ENCODE measurements at regions not wholly inside any gene's neighbourhood (a gene's known extent, or its start where the extent isn't known, plus 50 kb on each side); places are given as distances from the start of the nearest gene placed in this dataset.

DNA sequence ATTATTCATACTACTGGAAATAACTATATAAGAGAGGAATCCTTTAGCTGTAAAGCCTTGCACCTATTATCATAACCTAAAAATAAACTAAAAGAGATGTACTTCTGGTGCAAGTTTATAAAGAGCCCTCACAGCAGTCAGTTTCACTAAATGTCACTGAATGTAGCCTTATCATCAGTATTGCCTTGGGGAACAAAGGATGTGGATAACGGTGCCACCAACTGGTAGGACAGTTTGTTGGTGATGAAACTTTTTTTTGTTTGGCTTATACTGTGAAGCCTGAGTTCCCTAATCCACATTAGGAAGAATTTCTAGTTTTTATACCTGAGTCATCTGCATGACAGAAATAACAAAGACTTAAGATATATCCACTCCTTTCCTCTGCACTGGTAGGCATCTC is 117.9 kb upstream of the COL1A2 start:
- peak; percentile 34 to 65 for DNase-seq (ENCODE audit: low read depth in 2 of 2)
- no peak overlapping the region for H3K27ac ChIP-seq (ENCODE audit: insufficient read depth, low read length)

DNA sequence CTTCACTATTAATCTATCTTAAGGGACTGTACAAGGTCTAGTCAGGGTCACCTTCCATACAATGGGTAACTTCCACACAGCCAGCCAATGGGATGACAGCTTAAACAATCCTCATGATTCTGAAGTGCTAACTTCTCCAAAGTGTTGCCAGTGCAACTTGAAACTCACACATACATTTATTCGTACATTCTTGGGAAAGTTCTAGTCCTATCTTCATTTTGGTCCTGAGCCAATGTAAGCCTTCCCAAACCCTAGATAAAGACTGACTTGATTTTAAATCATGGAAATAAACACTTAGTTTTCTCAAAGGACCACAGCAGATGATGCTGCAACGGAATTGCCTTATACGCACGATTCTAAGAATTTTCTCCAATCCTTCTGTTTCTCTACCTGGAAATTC is 117.5 kb upstream of the COL1A2 start:
- no peaks in the 10 kb centered on the region for H3K27me3 ChIP-seq (ENCODE audit: control insufficient read depth, insufficient read depth, low read length)
- no peaks in the 10 kb centered on the region for H3K36me3 ChIP-seq (ENCODE audit: control insufficient read depth, insufficient read depth, low read length)
- no peak for DNase-seq (ENCODE audit: low read depth in 2 of 2)
- H3K4me2 ChIP-seq (ENCODE audit: extremely low read depth, insufficient read depth, low read length) = no peak overlapping the region
- H3K9me3 ChIP-seq (ENCODE audit: control insufficient read depth, insufficient read depth, low read depth, low read length) = no peaks in the 10 kb centered on the region
- no peaks in the 10 kb centered on the region for H4K20me1 ChIP-seq (ENCODE audit: control insufficient read depth, extremely low read depth, insufficient read depth, low read length)
- no peak overlapping the region for H3K27ac ChIP-seq (ENCODE audit: insufficient read depth, low read length)
- no peak overlapping the region for H3K4me3 ChIP-seq (replicated peaks in 1 of 4; ENCODE audit: control extremely low read depth in 1 of 4, insufficient read depth in 1 of 4, low read depth in 3 of 4, low read length in 4 of 4)
- H2AFZ ChIP-seq (ENCODE audit: low read length) = no peak overlapping the region
- TF ChIP-seq EZH2 (IDR thresholded peaks at IDR 0.05; ENCODE audit: low read length, missing control alignments) = no peak
- TF ChIP-seq, protein P1, sequence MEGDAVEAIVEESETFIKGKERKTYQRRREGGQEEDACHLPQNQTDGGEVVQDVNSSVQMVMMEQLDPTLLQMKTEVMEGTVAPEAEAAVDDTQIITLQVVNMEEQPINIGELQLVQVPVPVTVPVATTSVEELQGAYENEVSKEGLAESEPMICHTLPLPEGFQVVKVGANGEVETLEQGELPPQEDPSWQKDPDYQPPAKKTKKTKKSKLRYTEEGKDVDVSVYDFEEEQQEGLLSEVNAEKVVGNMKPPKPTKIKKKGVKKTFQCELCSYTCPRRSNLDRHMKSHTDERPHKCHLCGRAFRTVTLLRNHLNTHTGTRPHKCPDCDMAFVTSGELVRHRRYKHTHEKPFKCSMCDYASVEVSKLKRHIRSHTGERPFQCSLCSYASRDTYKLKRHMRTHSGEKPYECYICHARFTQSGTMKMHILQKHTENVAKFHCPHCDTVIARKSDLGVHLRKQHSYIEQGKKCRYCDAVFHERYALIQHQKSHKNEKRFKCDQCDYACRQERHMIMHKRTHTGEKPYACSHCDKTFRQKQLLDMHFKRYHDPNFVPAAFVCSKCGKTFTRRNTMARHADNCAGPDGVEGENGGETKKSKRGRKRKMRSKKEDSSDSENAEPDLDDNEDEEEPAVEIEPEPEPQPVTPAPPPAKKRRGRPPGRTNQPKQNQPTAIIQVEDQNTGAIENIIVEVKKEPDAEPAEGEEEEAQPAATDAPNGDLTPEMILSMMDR (conservative IDR thresholded peaks at IDR 0.05 in 1 of 2, IDR thresholded peaks at IDR 0.05 in 1 of 2; ENCODE audit: low read depth in 1 of 2, low read length in 2 of 2) = no peak
- no peaks in the 10 kb centered on the region for H3K4me1 ChIP-seq (ENCODE audit: control insufficient read depth, extremely low read depth, insufficient read depth, low read length)
- H3K79me2 ChIP-seq (ENCODE audit: control insufficient read depth, insufficient read depth, low read length) = no peaks in the 10 kb centered on the region
- H3K9ac ChIP-seq (ENCODE audit: insufficient read depth, low read length) = no peak overlapping the region

More for the DNA sequence above, 117.9 kb upstream of the COL1A2 start:
- Histone ChIP-seq H2AFZ (ENCODE audit: low read length) (no peak overlapping the region), H3K27me3 (ENCODE audit: control insufficient read depth, insufficient read depth, low read length) (no peaks in the 10 kb centered on the region), H3K4me3 (replicated peaks in 1 of 4; ENCODE audit: control extremely low read depth in 1 of 4, insufficient read depth in 1 of 4, low read depth in 3 of 4, low read length in 4 of 4) (no peak overlapping the region), H4K20me1 (ENCODE audit: control insufficient read depth, extremely low read depth, insufficient read depth, low read length) (no peaks in the 10 kb centered on the region), H3K36me3 (ENCODE audit: control insufficient read depth, insufficient read depth, low read length) (no peaks in the 10 kb centered on the region), H3K4me2 (ENCODE audit: extremely low read depth, insufficient read depth, low read length) (no peak overlapping the region), H3K9ac (ENCODE audit: insufficient read depth, low read length) (no peak overlapping the region), H3K9me3 (ENCODE audit: control insufficient read depth, insufficient read depth, low read depth, low read length) (no peaks in the 10 kb centered on the region), H3K4me1 (ENCODE audit: control insufficient read depth, extremely low read depth, insufficient read depth, low read length) (no peaks in the 10 kb centered on the region), H3K79me2 (ENCODE audit: control insufficient read depth, insufficient read depth, low read length) (no peaks in the 10 kb centered on the region)
- TF ChIP-seq, protein P1 (conservative IDR thresholded peaks at IDR 0.05 in 1 of 2, IDR thresholded peaks at IDR 0.05 in 1 of 2; ENCODE audit: low read depth in 1 of 2, low read length in 2 of 2) = peak; percentile 46 to 54
- TF ChIP-seq EZH2 (IDR thresholded peaks at IDR 0.05; ENCODE audit: low read length, missing control alignments) = no peak

DNA sequence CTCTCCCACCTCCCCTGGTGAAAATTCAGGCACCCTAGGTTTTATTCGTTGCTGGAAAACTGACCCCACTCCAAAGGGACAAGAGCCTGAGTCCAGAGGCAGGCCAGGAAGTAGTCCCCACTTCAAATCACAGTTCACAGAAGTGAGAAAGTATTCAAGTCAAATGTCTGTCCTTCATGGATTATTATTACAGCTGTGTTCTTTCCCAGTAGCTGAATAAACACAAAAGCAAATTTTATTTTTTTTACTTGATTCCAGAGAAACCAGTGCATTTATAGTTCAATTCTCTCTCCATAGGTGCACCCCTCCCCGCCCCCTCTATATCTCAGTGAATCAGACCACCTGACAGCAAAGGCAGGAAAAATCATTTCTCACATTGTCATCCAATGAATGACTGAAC is 113.8 kb upstream of the COL1A2 start:
- Histone ChIP-seq H3K27ac (ENCODE audit: insufficient read depth, low read length) (no peak overlapping the region), H3K36me3 (ENCODE audit: control insufficient read depth, insufficient read depth, low read length) (no peaks in the 10 kb centered on the region), H4K20me1 (ENCODE audit: control insufficient read depth, extremely low read depth, insufficient read depth, low read length) (no peaks in the 10 kb centered on the region), H3K9me3 (ENCODE audit: control insufficient read depth, insufficient read depth, low read depth, low read length) (no peaks in the 10 kb centered on the region), H3K4me3 (replicated peaks in 1 of 4; ENCODE audit: control extremely low read depth in 1 of 4, insufficient read depth in 1 of 4, low read depth in 3 of 4, low read length in 4 of 4) (no peak overlapping the region), H3K27me3 (ENCODE audit: control insufficient read depth, insufficient read depth, low read length) (no peaks in the 10 kb centered on the region), H3K4me1 (ENCODE audit: control insufficient read depth, extremely low read depth, insufficient read depth, low read length) (no peaks in the 10 kb centered on the region), H3K9ac (ENCODE audit: insufficient read depth, low read length) (no peak overlapping the region), H3K4me2 (ENCODE audit: extremely low read depth, insufficient read depth, low read length) (no peak overlapping the region), H3K79me2 (ENCODE audit: control insufficient read depth, insufficient read depth, low read length) (no peaks in the 10 kb centered on the region), H2AFZ (ENCODE audit: low read length) (no peak overlapping the region)
- TF ChIP-seq EZH2 (IDR thresholded peaks at IDR 0.05; ENCODE audit: low read length, missing control alignments) = no peak
- TF ChIP-seq, protein P1 (conservative IDR thresholded peaks at IDR 0.05 in 1 of 2, IDR thresholded peaks at IDR 0.05 in 1 of 2; ENCODE audit: low read depth in 1 of 2, low read length in 2 of 2) = no peak
- DNase-seq (ENCODE audit: low read depth in 2 of 2) = no peak
